ENCODE measurements at regions not wholly inside any gene's neighbourhood (a gene's known extent, or its start where the extent isn't known, plus 50 kb on each side); places are given as distances from the start of the nearest gene placed in this dataset.
A peak's percentile ranks its signal among the peaks of the same experiment; 100 is the strongest.

DNA sequence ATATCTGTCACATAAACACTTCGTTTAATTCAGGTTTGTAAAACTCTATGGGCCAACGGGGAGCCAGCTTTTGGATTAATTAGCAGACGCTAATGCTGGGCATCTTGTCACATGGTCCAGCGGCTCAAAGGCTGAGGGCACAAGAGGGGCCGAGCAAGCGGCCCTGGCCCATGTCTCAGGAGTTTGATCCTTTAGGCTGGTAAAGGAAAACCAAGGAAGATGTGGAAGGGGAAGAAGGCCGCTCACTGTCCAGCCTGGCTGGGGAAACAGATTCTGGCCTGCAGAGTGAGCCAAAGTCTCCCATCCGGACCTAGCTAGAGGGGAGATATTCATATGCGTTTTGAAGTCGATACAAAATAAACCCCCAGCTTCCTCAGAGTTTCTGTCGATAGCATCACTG lies 248.6 kb upstream of the SIX2 start:
- H3K27ac Mint-ChIP-seq (ENCODE audit: unreplicated experiment): peak overlapping the region; percentile 92
- H3K36me3 Mint-ChIP-seq (ENCODE audit: unreplicated experiment): no peaks in the 10 kb centered on the region
- H3K4me3 Mint-ChIP-seq (ENCODE audit: unreplicated experiment): no peak overlapping the region
- DNase-seq (ENCODE audit: extremely low spot score, unreplicated experiment): no peak
- peaks cover 90% of the 10 kb centered on the region for H3K4me1 Mint-ChIP-seq (ENCODE audit: unreplicated experiment)
- no peaks in the 10 kb centered on the region for H3K27me3 Mint-ChIP-seq (ENCODE audit: unreplicated experiment)
- no peaks in the 10 kb centered on the region for H3K9me3 Mint-ChIP-seq (ENCODE audit: unreplicated experiment)
- TF ChIP-seq, protein P1, sequence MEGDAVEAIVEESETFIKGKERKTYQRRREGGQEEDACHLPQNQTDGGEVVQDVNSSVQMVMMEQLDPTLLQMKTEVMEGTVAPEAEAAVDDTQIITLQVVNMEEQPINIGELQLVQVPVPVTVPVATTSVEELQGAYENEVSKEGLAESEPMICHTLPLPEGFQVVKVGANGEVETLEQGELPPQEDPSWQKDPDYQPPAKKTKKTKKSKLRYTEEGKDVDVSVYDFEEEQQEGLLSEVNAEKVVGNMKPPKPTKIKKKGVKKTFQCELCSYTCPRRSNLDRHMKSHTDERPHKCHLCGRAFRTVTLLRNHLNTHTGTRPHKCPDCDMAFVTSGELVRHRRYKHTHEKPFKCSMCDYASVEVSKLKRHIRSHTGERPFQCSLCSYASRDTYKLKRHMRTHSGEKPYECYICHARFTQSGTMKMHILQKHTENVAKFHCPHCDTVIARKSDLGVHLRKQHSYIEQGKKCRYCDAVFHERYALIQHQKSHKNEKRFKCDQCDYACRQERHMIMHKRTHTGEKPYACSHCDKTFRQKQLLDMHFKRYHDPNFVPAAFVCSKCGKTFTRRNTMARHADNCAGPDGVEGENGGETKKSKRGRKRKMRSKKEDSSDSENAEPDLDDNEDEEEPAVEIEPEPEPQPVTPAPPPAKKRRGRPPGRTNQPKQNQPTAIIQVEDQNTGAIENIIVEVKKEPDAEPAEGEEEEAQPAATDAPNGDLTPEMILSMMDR (IDR thresholded peaks at IDR 0.05): no peak

- Mint-ChIP-seq H3K27me3 (ENCODE audit: unreplicated experiment) (no peaks in the 10 kb centered on the region), H3K36me3 (ENCODE audit: unreplicated experiment) (no peaks in the 10 kb centered on the region), H3K9me3 (ENCODE audit: unreplicated experiment) (no peaks in the 10 kb centered on the region), H3K27ac (ENCODE audit: unreplicated experiment) (peak overlapping the region; percentile 92), H3K4me3 (ENCODE audit: unreplicated experiment) (peak overlapping the region; percentile 41), H3K4me1 (ENCODE audit: unreplicated experiment) (peaks cover 86% of the 10 kb centered on the region)
- TF ChIP-seq, protein P1 (IDR thresholded peaks at IDR 0.05): no peak
- no peak for DNase-seq (ENCODE audit: extremely low spot score, unreplicated experiment)
Observed at GRCh38 chr2:45256867-45257641, 247.8 kb upstream of the SIX2 start.

DNA sequence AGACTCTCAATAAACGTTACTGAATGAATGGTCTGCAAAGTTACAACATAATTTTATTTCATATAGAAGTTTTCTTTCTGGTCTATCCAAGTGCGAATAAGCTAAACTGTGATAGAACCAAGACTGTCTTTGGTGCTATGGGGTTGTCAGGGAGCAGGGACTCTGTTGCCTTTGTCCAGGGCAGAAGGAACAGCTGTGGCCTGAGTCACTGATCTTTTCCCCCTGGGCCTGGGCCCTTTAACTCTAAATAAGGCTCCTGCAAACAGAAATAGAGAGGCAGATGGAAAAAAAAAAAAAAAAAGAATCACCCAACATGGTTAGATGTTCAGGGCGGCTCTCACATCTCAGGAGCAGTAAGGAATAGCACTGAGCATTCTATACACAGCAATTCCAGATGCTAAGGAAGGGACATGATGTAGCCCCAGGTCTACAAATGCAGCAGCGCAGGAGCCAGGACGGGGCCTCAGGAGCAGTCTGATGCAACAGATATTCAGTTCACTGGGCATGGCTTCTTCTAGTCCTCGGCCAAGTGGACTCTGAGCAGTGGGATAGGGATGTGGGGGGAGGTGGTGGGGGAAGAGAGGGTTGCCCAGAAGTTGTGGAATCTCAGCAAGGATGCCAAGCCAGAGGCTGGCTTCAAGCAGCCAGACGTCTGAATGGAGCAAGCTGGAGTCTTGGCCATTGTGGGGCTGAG lies 247.1 kb upstream of the SIX2 start:
- Mint-ChIP-seq H3K27me3 (ENCODE audit: unreplicated experiment) (no peaks in the 10 kb centered on the region), H3K9me3 (ENCODE audit: unreplicated experiment) (peaks cover 5% of the 10 kb centered on the region), H3K4me3 (ENCODE audit: unreplicated experiment) (no peak overlapping the region), H3K27ac (ENCODE audit: unreplicated experiment) (peak overlapping the region; percentile 92), H3K4me1 (ENCODE audit: unreplicated experiment) (peaks cover 83% of the 10 kb centered on the region), H3K36me3 (ENCODE audit: unreplicated experiment) (no peaks in the 10 kb centered on the region)
- no peak for DNase-seq (ENCODE audit: extremely low spot score, unreplicated experiment)
- TF ChIP-seq, protein P1 (IDR thresholded peaks at IDR 0.05): no peak

DNA sequence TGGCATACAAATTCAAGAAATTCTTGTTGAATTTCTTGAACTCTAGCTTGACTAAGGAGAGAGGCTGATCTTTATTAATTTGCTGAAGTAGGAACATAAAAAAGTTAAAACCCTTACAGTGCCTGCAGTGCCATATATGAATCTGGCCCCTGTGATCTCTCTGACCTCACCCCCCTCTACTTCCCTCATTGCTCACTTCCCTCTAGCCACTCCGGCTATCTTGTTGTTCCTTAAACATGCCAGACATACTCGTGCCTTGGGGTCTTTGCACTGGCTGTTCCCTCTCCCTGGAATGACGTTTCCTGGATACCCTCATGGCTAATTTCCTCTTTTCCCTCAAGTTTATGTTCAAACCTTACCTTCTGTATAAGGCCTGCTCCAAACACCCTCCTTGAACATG lies 246.3 kb upstream of the SIX2 start:
- H3K4me3 Mint-ChIP-seq (ENCODE audit: unreplicated experiment): no peak overlapping the region
- no peak overlapping the region for H3K27ac Mint-ChIP-seq (ENCODE audit: unreplicated experiment)
- no peak for DNase-seq (ENCODE audit: extremely low spot score, unreplicated experiment)
- H3K36me3 Mint-ChIP-seq (ENCODE audit: unreplicated experiment): no peaks in the 10 kb centered on the region
- no peaks in the 10 kb centered on the region for H3K27me3 Mint-ChIP-seq (ENCODE audit: unreplicated experiment)
- peaks cover 79% of the 10 kb centered on the region for H3K4me1 Mint-ChIP-seq (ENCODE audit: unreplicated experiment)
- H3K9me3 Mint-ChIP-seq (ENCODE audit: unreplicated experiment): peaks cover 5% of the 10 kb centered on the region
- TF ChIP-seq, protein P1 (IDR thresholded peaks at IDR 0.05): no peak

GRCh38 chr2:45254025-45254424 lies 244.8 kb upstream of the SIX2 start:
- Mint-ChIP-seq H3K9me3 (ENCODE audit: unreplicated experiment) (peaks cover 5% of the 10 kb centered on the region), H3K4me1 (ENCODE audit: unreplicated experiment) (peaks cover 73% of the 10 kb centered on the region), H3K27me3 (ENCODE audit: unreplicated experiment) (no peaks in the 10 kb centered on the region), H3K27ac (ENCODE audit: unreplicated experiment) (peak overlapping the region; percentile 82), H3K4me3 (ENCODE audit: unreplicated experiment) (no peak overlapping the region), H3K36me3 (ENCODE audit: unreplicated experiment) (no peaks in the 10 kb centered on the region)
- TF ChIP-seq, protein P1 (IDR thresholded peaks at IDR 0.05): no peak
- DNase-seq (ENCODE audit: extremely low spot score, unreplicated experiment): no peak

Data from osteocyte (in vitro differentiated cells).